ENCODE measurements at regions not wholly inside any gene's neighbourhood (a gene's known extent, or its start where the extent isn't known, plus 50 kb on each side); places are given as distances from the start of the nearest gene placed in this dataset.
"Not testable (repeated sequence)": the region's sequence is repeated elsewhere in the genome, so short reads cannot be mapped to it uniquely, and the experiment has no call there.

DNA sequence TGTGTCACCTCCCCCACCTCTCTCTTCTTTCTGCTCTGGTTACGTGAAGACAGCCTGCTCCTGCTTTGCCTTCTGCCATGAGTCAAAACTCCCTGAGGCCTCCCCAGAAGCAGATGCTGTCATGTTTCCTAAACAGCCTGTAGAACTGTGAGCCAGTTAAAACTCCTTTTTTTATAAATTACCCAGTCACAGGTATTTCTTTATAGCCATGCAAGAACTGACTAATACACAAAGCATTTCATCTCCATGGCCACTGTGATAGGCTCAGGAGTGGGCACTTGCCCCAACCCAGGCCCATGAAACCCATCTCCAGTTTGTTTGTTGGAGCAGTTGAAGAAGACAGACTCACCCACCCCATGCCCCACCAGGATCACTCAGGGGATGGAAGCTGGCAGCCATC lies 253.3 kb upstream of the ISX start:
- H3K27ac ChIP-seq, result no peak overlapping the region
- TF ChIP-seq CTCF (conservative IDR thresholded peaks at IDR 0.05), result no peak

DNA sequence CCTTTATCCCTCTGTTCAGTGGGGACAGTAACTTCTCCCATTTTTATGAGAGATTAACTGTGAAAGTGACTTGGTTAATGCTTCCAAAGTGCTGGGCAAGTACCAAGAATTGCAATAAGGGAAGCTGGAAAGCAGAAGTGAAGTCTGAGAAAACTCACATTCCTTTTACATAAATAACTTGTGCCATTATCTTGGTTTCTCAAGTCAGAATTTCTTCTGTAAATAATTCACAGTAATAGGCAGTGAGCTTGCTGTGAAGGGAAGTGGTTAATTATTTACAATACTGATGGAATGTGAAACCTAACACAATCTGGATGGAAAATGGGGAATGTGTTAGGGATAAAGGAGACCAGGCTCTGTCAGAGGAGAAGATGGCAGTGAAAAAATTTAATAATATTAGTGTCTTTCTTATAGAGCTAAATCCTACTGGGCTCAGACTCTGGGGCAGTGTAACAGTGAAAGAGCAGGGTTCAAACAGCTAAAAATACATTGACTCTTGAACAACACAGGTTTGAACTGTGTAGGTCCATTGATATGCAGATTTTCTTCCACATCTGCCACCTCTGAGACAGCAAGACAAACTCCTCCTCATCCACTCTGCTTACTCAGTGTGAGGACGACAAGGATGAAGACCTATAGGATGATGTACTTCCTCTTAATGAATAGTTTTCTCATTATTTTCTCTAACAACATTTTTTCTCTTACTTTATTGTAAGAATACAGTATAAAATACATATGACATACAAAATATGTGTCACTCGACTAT lies 251.5 kb upstream of the ISX start:
- H3K27ac ChIP-seq, result no peak overlapping the region
- no peak for TF ChIP-seq CTCF (conservative IDR thresholded peaks at IDR 0.05)

- no peak overlapping the region for H3K27ac ChIP-seq
- no peak for TF ChIP-seq CTCF (conservative IDR thresholded peaks at IDR 0.05)
These were observed 236.5 kb upstream of the ISX start for GRCh38 chr22:34829485-34829884.

GRCh38 chr22:34834059-34834458 lies 231.9 kb upstream of the ISX start:
- H3K27ac ChIP-seq, result no peak overlapping the region
- no peak for TF ChIP-seq CTCF (conservative IDR thresholded peaks at IDR 0.05)

- H3K27ac ChIP-seq, result not testable (repeated sequence)
These were observed 231.4 kb upstream of the ISX start for GRCh38 chr22:34834541-34834940.

DNA sequence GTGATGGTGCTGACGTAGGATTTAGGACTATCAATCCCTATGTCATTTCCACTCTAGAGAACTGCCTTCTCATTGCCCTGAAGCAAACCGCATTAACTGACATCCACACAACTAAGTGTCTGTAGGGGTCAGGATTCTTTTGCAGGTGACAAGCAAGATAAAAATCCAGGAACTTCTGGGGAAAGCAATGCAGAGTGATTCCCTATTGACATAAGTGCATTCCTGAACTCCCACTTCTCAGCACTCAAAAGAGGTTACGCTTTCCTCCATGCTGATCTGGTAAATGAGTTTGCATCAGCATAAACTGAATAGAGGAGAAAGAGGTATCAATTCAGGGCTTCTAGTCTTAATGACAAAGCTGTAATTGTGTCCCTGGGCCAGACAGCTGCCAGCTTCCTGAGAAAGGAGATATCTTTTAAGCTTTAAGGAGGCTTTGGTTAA lies 224.6 kb upstream of the ISX start:
- TF ChIP-seq CTCF (conservative IDR thresholded peaks at IDR 0.05), result no peak
- no peak overlapping the region for H3K27ac ChIP-seq

DNA sequence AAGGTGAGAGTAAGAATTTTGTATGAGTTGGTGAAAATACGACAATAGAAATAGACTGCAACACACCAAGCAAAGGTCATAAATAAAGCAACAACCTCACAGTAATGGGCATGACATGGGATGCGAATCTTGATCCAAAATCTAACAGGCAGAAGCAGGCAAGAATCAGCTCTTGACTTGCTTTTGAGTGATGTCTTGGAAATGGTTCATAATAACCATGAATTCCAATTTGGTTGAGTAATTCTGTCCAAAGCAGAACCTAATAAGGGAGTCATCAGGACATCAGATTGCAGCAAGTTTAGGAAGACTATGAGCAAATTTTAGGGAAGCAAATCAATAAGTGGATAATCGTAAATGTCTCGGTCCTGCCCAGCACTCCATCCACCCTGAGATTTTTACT lies 224.0 kb upstream of the ISX start:
- TF ChIP-seq CTCF (conservative IDR thresholded peaks at IDR 0.05), result no peak
- H3K27ac ChIP-seq, result no peak overlapping the region

GRCh38 chr22:34842630-34843029 lies 223.3 kb upstream of the ISX start:
- no peak for TF ChIP-seq CTCF (conservative IDR thresholded peaks at IDR 0.05)
- H3K27ac ChIP-seq, result no peak overlapping the region

- not testable (repeated sequence) for H3K27ac ChIP-seq
These were observed 222.2 kb upstream of the ISX start for GRCh38 chr22:34843743-34844142.
